Kidney (tissue), 13 donors: ENCODE measurements at regions not wholly inside any gene's neighbourhood (a gene's known extent, or its start where the extent isn't known, plus 50 kb on each side); places are given as distances from the start of the nearest gene placed in this dataset.

Experiments
- DNase-seq, 5 donors: peaks; one replicate each; pipeline ENCODE4 v3.0.0-alpha.2; 2013 to 2020
- FAIRE-seq: peaks from 2 replicates; lab custom pipeline; 2012; peaks lifted over from hg19 to GRCh38; lab: Jason Lieb, UNC
- H3K27ac ChIP-seq, 2 donors: one replicate each; pipeline ENCODE4 v1.7.0; 2013; ENCODE audit warnings: low read depth in 2 of 2, low read length in 2 of 2, inconsistent platforms in 1 of 2
- H3K27me3 ChIP-seq: one replicate; pipeline ENCODE4 v1.7.1; 2013; ENCODE audit warnings: low read length, inconsistent platforms; ENCODE audit not compliant: control insufficient read depth, insufficient read depth
- H3K36me3 ChIP-seq, 3 donors: one replicate each; pipeline versions ENCODE4 v1.7.0 to v1.7.1; 2013; ENCODE audit warnings: low read length in 3 of 3, control low read depth in 1 of 3, inconsistent platforms in 1 of 3; ENCODE audit not compliant: insufficient read depth in 3 of 3, control insufficient read depth in 2 of 3
- H3K4me1 ChIP-seq, 3 donors: one replicate each; pipeline versions ENCODE4 v1.7.0 to v1.7.1; 2013; ENCODE audit warnings: low read length in 3 of 3, inconsistent platforms in 1 of 3, low read depth in 1 of 3; ENCODE audit not compliant: control insufficient read depth in 2 of 3, insufficient read depth in 2 of 3
- H3K4me3 ChIP-seq, 3 donors: one replicate each; pipeline versions ENCODE4 v1.7.0 to v1.8.1; 2013; ENCODE audit warnings: low read length in 3 of 3, control low read depth in 1 of 3, inconsistent platforms in 1 of 3
- H3K9ac ChIP-seq, 3 donors: one replicate each; pipeline versions ENCODE4 v1.7.0 to v1.7.1; 2013; ENCODE audit warnings: low read length in 3 of 3, control low read depth in 1 of 3, inconsistent platforms in 1 of 3
- H3K9me3 ChIP-seq, 3 donors: one replicate each; pipeline versions ENCODE4 v1.7.0 to v1.7.1; 2013; ENCODE audit warnings: low read length in 3 of 3, control low read depth in 1 of 3, inconsistent platforms in 1 of 3; ENCODE audit not compliant: control insufficient read depth in 2 of 3, insufficient read depth in 1 of 3
- intact Hi-C: fragments of 100-400 bp; cut with DNase I; formaldehyde crosslinking; loops from one replicate; pipeline ENCODE4 v1.11.1; 2022
- TF ChIP-seq, protein P1 (sequence below): IDR thresholded peaks from 3 replicates; pipeline ENCODE4 v1.5.1; 2012; ENCODE audit warnings: mild to moderate bottlenecking, moderate library complexity, borderline replicate concordance; ENCODE audit not compliant: insufficient read depth; ENCODE audit errors: extremely low read depth
- donor health status: control.
- donor health status: control.
- donor health status: control.
- donor health status: control.
- donor health status: control.
- donor health status: DM: yes; HTN: yes; CAD: no.
- donor health status: Normal renal cell carcinoma (clear cell type).

- intact Hi-C loops: no loop called here
- Histone ChIP-seq H3K27me3 (no peaks in the 10 kb centered on the region), H3K36me3 (no peaks in the 10 kb centered on the region), H3K4me1 (no peaks in the 10 kb centered on the region), H3K9me3 (no peaks in the 10 kb centered on the region), H3K27ac (no peak overlapping the region), H3K4me3 (no peak overlapping the region), H3K9ac (no peak overlapping the region)
- DNase-seq (no peak), FAIRE-seq (no peak)
- TF ChIP-seq, protein P1, sequence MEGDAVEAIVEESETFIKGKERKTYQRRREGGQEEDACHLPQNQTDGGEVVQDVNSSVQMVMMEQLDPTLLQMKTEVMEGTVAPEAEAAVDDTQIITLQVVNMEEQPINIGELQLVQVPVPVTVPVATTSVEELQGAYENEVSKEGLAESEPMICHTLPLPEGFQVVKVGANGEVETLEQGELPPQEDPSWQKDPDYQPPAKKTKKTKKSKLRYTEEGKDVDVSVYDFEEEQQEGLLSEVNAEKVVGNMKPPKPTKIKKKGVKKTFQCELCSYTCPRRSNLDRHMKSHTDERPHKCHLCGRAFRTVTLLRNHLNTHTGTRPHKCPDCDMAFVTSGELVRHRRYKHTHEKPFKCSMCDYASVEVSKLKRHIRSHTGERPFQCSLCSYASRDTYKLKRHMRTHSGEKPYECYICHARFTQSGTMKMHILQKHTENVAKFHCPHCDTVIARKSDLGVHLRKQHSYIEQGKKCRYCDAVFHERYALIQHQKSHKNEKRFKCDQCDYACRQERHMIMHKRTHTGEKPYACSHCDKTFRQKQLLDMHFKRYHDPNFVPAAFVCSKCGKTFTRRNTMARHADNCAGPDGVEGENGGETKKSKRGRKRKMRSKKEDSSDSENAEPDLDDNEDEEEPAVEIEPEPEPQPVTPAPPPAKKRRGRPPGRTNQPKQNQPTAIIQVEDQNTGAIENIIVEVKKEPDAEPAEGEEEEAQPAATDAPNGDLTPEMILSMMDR: no peak
Observed at GRCh38 chr14:27367345-27367744, 769.5 kb upstream of the NOVA1 start.

DNA sequence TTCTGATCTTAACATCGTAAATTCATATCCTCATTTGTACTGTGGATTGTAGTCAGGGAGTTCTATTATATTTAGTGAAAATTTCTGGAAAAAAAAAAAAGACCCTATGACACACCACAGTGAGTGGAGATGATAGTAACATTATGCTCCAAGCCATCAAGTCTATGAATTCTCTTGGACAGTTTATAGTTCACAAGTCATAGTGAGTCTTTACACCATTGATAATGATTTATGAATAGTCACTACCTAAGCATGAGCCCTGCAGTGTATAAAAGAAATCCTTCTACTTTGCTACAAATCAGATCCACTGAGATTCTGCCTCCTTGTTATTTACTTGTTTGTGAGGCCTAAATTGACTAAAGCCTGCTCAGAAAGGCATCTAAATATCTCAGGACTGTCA lies 772.2 kb upstream of the NOVA1 start:
- H3K27me3 ChIP-seq: no peaks in the 10 kb centered on the region
- intact Hi-C loops: no loop called here
- no peak overlapping the region for H3K27ac ChIP-seq
- TF ChIP-seq, protein P1: no peak
- FAIRE-seq (no peak), DNase-seq (no peak)
- H3K9ac ChIP-seq: no peak overlapping the region
- no peaks in the 10 kb centered on the region for H3K36me3 ChIP-seq
- no peak overlapping the region for H3K4me3 ChIP-seq
- no peaks in the 10 kb centered on the region for H3K4me1 ChIP-seq
- H3K9me3 ChIP-seq: no peaks in the 10 kb centered on the region

DNA sequence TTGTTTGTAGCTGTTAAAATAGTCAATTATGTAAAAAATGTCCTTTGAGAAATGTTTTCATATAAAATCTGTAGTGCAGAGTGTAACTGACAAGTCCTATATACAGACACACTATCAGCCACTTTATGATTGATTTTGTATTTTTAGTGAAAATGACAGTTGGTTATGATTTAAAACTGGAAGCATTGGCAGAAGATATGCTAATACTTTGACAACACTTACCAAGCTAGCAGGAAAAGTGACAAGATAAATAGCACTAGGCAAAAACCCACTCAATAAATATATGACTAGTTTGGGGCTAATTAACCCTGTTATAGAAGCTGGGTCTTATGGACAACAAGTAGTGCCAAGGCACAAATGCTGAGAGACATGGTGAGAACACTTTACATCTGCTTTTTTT lies 772.9 kb upstream of the NOVA1 start:
- Histone ChIP-seq H3K27me3 (no peaks in the 10 kb centered on the region), H3K36me3 (no peaks in the 10 kb centered on the region), H3K27ac (no peak overlapping the region), H3K9me3 (no peaks in the 10 kb centered on the region), H3K9ac (no peak overlapping the region), H3K4me1 (no peaks in the 10 kb centered on the region), H3K4me3 (no peak overlapping the region)
- intact Hi-C loops: no loop called here
- DNase-seq: no peak
- FAIRE-seq: no peak
- TF ChIP-seq, protein P1: no peak

GRCh38 chr14:27371209-27371608 lies 773.4 kb upstream of the NOVA1 start:
- no peak for DNase-seq
- Histone ChIP-seq H3K4me3 (no peak overlapping the region), H3K36me3 (no peaks in the 10 kb centered on the region), H3K9ac (no peak overlapping the region), H3K9me3 (peaks cover 0 to 4% (median 2%) of the 10 kb centered on the region in 3 donors), H3K4me1 (no peaks in the 10 kb centered on the region), H3K27me3 (no peaks in the 10 kb centered on the region), H3K27ac (no peak overlapping the region)
- intact Hi-C loops: no loop called here
- no peak for FAIRE-seq
- TF ChIP-seq, protein P1: no peak
